ENCODE measurements at regions not wholly inside any gene's neighbourhood (a gene's known extent, or its start where the extent isn't known, plus 50 kb on each side); places are given as distances from the start of the nearest gene placed in this dataset.

- Mint-ChIP-seq H3K4me1 (ENCODE audit: low read depth) (no peaks in the 10 kb centered on the region), H3K27me3 (peaks cover 10% of the 10 kb centered on the region), H3K4me3 (no peak overlapping the region), H3K9me3 (no peaks in the 10 kb centered on the region), H3K36me3 (no peaks in the 10 kb centered on the region), H3K27ac (no peak overlapping the region)
- ChIA-PET CTCF (no interaction called here), POLR2A (no interaction called here)
- intact Hi-C loops (cut with micrococcal nuclease), result no loop called here
- DNase-seq, result no peak
These were observed 554.3 kb upstream of the CLINT1 start for GRCh38 chr5:158413122-158413680.

GRCh38 chr5:158410976-158411375 lies 552.0 kb upstream of the CLINT1 start:
- no peak for DNase-seq
- H3K27ac Mint-ChIP-seq, result no peak overlapping the region
- H3K36me3 Mint-ChIP-seq, result no peaks in the 10 kb centered on the region
- intact Hi-C loops (cut with micrococcal nuclease), result no loop called here
- peaks cover 3% of the 10 kb centered on the region for H3K4me1 Mint-ChIP-seq (ENCODE audit: low read depth)
- H3K4me3 Mint-ChIP-seq, result no peak overlapping the region
- H3K9me3 Mint-ChIP-seq, result no peaks in the 10 kb centered on the region
- POLR2A ChIA-PET, result interaction anchor here (0.7 kb wide), 1 partner anchor 842 kb away, joined by 4 read pairs; no protein-coding TSS in a partner anchor
- H3K27me3 Mint-ChIP-seq, result peaks cover 10% of the 10 kb centered on the region
- CTCF ChIA-PET, result no interaction called here

- Mint-ChIP-seq H3K36me3 (peaks cover 1% of the 10 kb centered on the region), H3K4me1 (ENCODE audit: low read depth) (peaks cover 3% of the 10 kb centered on the region), H3K27ac (no peak overlapping the region), H3K4me3 (no peak overlapping the region), H3K27me3 (peaks cover 10% of the 10 kb centered on the region), H3K9me3 (peaks cover 6% of the 10 kb centered on the region)
- intact Hi-C loops (cut with micrococcal nuclease), result no loop called here
- DNase-seq, result no peak
- ChIA-PET POLR2A (no interaction called here), CTCF (no interaction called here)
These were observed 550.6 kb upstream of the CLINT1 start for GRCh38 chr5:158409507-158409906.

GRCh38 chr5:158407824-158408195 lies 548.9 kb upstream of the CLINT1 start:
- intact Hi-C loops (cut with micrococcal nuclease), result loop anchor here (1.0 kb wide), 1 partner anchor 53 kb away; no protein-coding TSS in a partner anchor
- no peak for DNase-seq
- no peak overlapping the region for H3K27ac Mint-ChIP-seq
- ChIA-PET CTCF (no interaction called here), POLR2A (no interaction called here)
- H3K4me3 Mint-ChIP-seq, result no peak overlapping the region
- peaks cover 5% of the 10 kb centered on the region for H3K27me3 Mint-ChIP-seq
- peaks cover 22% of the 10 kb centered on the region for H3K9me3 Mint-ChIP-seq
- peaks cover 1% of the 10 kb centered on the region for H3K36me3 Mint-ChIP-seq
- peaks cover 3% of the 10 kb centered on the region for H3K4me1 Mint-ChIP-seq (ENCODE audit: low read depth)

- no peak for DNase-seq
- ChIA-PET CTCF (no interaction called here), POLR2A (no interaction called here)
- Mint-ChIP-seq H3K36me3 (peaks cover 1% of the 10 kb centered on the region), H3K4me3 (no peak overlapping the region), H3K4me1 (ENCODE audit: low read depth) (peaks cover 3% of the 10 kb centered on the region), H3K9me3 (peaks cover 23% of the 10 kb centered on the region), H3K27ac (no peak overlapping the region), H3K27me3 (peaks cover 1% of the 10 kb centered on the region)
- intact Hi-C loops (cut with micrococcal nuclease), result loop anchor here (1.0 kb wide), 1 partner anchor 52 kb away; no protein-coding TSS in a partner anchor
These were observed 548.2 kb upstream of the CLINT1 start for GRCh38 chr5:158406884-158407823.

GRCh38 chr5:158398360-158399201 lies 539.6 kb upstream of the CLINT1 start:
- CTCF ChIA-PET, result no interaction called here
- Mint-ChIP-seq H3K4me3 (no peak overlapping the region), H3K4me1 (ENCODE audit: low read depth) (no peaks in the 10 kb centered on the region), H3K27me3 (no peaks in the 10 kb centered on the region), H3K36me3 (no peaks in the 10 kb centered on the region), H3K9me3 (peaks cover 9% of the 10 kb centered on the region), H3K27ac (no peak overlapping the region)
- no peak for DNase-seq
- POLR2A ChIA-PET, result no interaction called here
- intact Hi-C loops (cut with micrococcal nuclease), result no loop called here

- no peak overlapping the region for H3K27ac Mint-ChIP-seq
- no peaks in the 10 kb centered on the region for H3K9me3 Mint-ChIP-seq
- H3K27me3 Mint-ChIP-seq, result no peaks in the 10 kb centered on the region
- no peaks in the 10 kb centered on the region for H3K4me1 Mint-ChIP-seq (ENCODE audit: low read depth)
- POLR2A ChIA-PET, result no interaction called here
- no peaks in the 10 kb centered on the region for H3K36me3 Mint-ChIP-seq
- no peak overlapping the region for H3K4me3 Mint-ChIP-seq
- no peak for DNase-seq
- intact Hi-C loops (cut with micrococcal nuclease), result no loop called here
- CTCF ChIA-PET, result no interaction called here
These were observed 538.3 kb upstream of the CLINT1 start for GRCh38 chr5:158397278-158397677.

GRCh38 chr5:158394102-158394501 lies 535.2 kb upstream of the CLINT1 start:
- H3K9me3 Mint-ChIP-seq, result no peaks in the 10 kb centered on the region
- ChIA-PET CTCF (no interaction called here), POLR2A (no interaction called here)
- intact Hi-C loops (cut with micrococcal nuclease), result no loop called here
- no peak for DNase-seq
- no peaks in the 10 kb centered on the region for H3K36me3 Mint-ChIP-seq
- no peaks in the 10 kb centered on the region for H3K27me3 Mint-ChIP-seq
- H3K4me3 Mint-ChIP-seq, result no peak overlapping the region
- H3K4me1 Mint-ChIP-seq (ENCODE audit: low read depth), result no peaks in the 10 kb centered on the region
- H3K27ac Mint-ChIP-seq, result no peak overlapping the region

GRCh38 chr5:158393457-158393856 lies 534.5 kb upstream of the CLINT1 start:
- Mint-ChIP-seq H3K27ac (no peak overlapping the region), H3K9me3 (no peaks in the 10 kb centered on the region), H3K4me3 (no peak overlapping the region), H3K4me1 (ENCODE audit: low read depth) (no peaks in the 10 kb centered on the region), H3K36me3 (no peaks in the 10 kb centered on the region), H3K27me3 (no peaks in the 10 kb centered on the region)
- POLR2A ChIA-PET, result no interaction called here
- no peak for DNase-seq
- intact Hi-C loops (cut with micrococcal nuclease), result no loop called here
- CTCF ChIA-PET, result no interaction called here

GRCh38 chr5:158392753-158393152 lies 533.8 kb upstream of the CLINT1 start:
- H3K27me3 Mint-ChIP-seq, result no peaks in the 10 kb centered on the region
- H3K4me3 Mint-ChIP-seq, result no peak overlapping the region
- H3K36me3 Mint-ChIP-seq, result no peaks in the 10 kb centered on the region
- H3K9me3 Mint-ChIP-seq, result no peaks in the 10 kb centered on the region
- no peaks in the 10 kb centered on the region for H3K4me1 Mint-ChIP-seq (ENCODE audit: low read depth)
- ChIA-PET POLR2A (no interaction called here), CTCF (no interaction called here)
- no peak overlapping the region for H3K27ac Mint-ChIP-seq
- DNase-seq, result no peak
- intact Hi-C loops (cut with micrococcal nuclease), result no loop called here

- Mint-ChIP-seq H3K27me3 (no peaks in the 10 kb centered on the region), H3K4me1 (ENCODE audit: low read depth) (no peaks in the 10 kb centered on the region), H3K36me3 (no peaks in the 10 kb centered on the region), H3K9me3 (peaks cover 2% of the 10 kb centered on the region), H3K4me3 (no peak overlapping the region), H3K27ac (no peak overlapping the region)
- no peak for DNase-seq
- intact Hi-C loops (cut with micrococcal nuclease), result no loop called here
- ChIA-PET POLR2A (no interaction called here), CTCF (no interaction called here)
These were observed 531.6 kb upstream of the CLINT1 start for GRCh38 chr5:158390577-158390976.

GRCh38 chr5:158389786-158390185 lies 530.8 kb upstream of the CLINT1 start:
- ChIA-PET POLR2A (no interaction called here), CTCF (no interaction called here)
- Mint-ChIP-seq H3K36me3 (no peaks in the 10 kb centered on the region), H3K27ac (no peak overlapping the region), H3K4me1 (ENCODE audit: low read depth) (no peaks in the 10 kb centered on the region), H3K27me3 (no peaks in the 10 kb centered on the region), H3K4me3 (no peak overlapping the region), H3K9me3 (peaks cover 8% of the 10 kb centered on the region)
- intact Hi-C loops (cut with micrococcal nuclease), result no loop called here
- no peak for DNase-seq
